GM12872 (cell line): ENCODE measurements at regions not wholly inside any gene's neighbourhood (a gene's known extent, or its start where the extent isn't known, plus 50 kb on each side); places are given as distances from the start of the nearest gene placed in this dataset.

Experiments
- TF ChIP-seq, protein P1 (sequence below): IDR thresholded peaks from 3 replicates; pipeline ENCODE4 v1.5.1; 2011; ENCODE audit warnings: low read depth, mild to moderate bottlenecking, low read length, moderate library complexity; ENCODE audit not compliant: insufficient read depth

DNA sequence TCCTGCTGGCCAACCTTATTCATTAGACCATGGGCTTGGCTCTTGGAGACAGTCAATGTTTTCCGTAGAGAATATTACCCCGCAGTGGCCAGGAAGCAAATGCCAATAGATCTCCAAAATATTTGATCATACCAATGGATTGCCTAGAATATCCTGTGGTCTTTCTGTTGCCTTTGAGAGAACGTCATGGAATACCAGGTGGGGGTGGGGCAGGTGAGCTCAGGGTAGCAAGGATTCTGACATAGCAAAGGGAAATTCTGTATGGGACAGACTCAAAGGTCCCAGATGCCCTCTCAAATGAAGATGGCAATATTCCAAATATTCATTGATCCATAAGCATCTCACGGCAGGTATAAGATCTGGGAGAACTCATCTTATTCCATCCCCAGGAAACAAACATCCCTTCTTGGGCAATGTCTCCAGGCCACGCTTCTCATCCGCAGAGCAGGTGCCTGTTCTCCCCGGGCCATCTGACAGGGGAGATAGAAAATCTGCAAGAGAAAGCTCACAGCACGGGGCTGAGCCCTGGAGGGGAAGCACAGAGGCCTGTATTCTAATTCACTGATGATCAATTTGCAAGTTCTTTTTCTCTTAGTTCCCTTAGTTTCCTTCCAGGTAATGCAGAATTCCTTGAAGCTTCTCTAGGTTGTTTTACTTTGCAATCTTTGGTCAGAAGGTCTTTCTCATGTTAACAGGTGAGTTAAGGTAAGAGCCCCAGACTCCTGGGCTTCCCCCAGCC lies 69.6 kb upstream of the TSHZ3 start:
- TF ChIP-seq, protein P1, sequence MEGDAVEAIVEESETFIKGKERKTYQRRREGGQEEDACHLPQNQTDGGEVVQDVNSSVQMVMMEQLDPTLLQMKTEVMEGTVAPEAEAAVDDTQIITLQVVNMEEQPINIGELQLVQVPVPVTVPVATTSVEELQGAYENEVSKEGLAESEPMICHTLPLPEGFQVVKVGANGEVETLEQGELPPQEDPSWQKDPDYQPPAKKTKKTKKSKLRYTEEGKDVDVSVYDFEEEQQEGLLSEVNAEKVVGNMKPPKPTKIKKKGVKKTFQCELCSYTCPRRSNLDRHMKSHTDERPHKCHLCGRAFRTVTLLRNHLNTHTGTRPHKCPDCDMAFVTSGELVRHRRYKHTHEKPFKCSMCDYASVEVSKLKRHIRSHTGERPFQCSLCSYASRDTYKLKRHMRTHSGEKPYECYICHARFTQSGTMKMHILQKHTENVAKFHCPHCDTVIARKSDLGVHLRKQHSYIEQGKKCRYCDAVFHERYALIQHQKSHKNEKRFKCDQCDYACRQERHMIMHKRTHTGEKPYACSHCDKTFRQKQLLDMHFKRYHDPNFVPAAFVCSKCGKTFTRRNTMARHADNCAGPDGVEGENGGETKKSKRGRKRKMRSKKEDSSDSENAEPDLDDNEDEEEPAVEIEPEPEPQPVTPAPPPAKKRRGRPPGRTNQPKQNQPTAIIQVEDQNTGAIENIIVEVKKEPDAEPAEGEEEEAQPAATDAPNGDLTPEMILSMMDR, result no peak

DNA sequence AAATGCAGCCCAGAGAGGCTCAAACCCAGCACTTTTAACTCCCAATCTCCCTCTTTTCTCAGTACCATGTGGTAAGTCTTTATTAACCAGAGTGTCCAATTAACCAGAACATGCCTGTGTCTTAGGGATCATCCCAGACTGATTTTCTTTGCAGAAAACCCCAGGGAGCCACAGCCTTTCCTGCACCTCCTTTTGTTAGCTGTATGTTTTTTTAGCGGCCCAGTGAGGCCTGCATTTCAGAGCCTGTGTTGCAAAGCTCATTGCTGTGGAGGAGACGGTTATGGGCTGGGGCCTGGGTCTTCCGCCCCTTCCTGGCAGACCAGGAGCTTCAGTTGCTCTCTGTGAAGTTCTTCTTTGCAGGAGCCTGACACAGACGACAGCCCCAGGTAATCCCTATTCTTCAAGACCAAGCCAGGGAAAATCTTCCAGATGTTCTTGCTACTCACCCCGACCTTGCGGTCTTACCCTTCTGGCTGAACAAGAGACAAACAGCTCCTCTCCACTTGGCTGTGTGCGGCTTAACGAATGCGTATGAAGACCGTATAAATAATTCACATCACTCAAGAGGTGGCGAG lies 70.7 kb upstream of the TSHZ3 start:
- TF ChIP-seq, protein P1, result no peak

DNA sequence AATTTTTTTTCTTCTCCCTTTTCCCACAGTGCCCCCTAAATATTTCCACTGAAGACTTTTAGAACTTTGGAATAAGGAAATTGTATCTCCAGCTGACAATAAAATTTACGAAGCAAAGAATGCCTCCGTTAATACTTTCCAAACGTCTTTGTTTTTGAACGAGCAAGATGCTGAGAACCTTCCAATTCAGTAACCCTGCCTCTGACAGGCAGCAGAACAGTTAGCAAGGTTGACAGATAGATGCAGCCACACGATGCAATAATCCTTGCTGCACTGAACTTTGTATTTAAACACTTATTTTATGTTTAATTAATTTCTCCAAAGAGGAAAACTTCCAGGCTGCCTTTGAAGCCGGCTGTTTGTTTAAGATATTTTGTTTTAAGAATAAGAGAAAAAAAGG lies 71.8 kb upstream of the TSHZ3 start:
- TF ChIP-seq, protein P1, result no peak

DNA sequence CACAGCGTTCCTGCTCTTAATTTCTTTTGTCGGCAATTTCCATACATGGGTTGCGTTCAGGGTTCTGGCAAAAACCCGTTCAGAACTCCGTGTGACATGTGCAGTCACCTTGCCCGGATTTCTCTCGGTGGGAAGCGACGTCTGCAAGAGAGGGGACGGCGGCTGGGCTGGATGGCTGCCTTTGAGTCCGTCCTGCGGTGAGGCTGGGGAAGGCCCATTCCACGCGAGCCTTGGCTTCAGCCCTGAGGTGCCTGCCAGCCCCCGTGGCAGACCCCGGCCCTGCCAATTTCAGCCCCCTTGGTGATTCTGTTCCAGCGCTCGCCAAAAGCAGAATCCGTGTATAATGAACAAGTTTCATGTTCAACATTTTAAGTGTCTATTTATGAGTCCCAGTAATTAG lies 72.6 kb upstream of the TSHZ3 start:
- TF ChIP-seq, protein P1, result no peak

DNA sequence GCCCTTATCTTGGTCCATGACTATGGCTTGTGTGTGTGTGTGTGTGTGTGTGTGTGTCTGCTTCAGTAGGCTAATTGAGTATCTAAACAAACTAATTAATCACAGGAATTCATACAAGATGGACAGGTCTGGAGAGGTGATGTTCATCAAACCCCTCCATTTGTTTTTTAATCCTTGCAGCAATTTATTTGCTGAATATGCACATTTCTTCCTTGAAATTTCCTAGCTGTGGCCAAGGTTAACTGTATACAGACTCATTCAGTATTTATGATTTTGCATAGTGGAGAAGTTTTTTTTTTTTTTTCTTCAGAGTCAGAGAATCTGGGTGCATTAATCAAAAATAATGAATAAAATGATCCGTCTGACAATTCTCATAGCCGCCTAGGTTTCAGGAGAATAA lies 74.7 kb upstream of the TSHZ3 start:
- TF ChIP-seq, protein P1, result no peak

DNA sequence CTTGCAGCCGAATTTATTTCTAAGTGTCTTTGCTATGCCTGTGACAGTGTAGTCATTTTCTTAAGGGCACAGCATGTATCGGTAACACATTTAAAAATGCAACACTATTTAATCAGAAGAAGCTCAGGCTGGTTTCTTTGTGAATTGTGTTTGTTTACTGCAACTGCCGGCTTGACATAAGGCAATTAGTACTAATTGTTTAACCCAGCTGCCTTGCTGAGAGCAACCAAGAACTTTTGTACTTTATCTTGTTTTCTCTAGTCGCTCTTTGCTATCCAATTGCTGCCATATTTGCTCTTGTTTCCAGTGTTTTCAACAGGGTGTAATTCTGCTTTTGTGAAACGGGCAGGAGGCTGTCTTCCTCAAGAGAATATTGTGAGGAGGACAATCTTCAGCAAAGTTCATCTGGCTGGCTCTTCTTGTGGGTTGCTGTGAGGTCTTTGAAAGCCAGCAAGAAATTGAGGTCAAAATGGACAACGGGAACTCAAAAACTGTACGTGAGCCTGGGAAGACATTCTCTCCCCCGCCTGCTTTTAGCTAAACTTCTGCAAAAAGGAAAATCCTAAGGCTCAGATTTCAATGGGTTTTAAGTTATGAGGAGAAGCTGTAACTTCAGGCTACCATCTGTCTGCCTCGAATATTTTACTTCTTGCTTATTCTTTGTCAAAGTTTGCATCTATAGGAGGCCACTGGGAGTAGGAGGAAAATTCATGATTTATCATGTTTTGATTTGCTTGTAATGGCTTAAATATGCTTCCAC lies 75.8 kb upstream of the TSHZ3 start:
- TF ChIP-seq, protein P1, result no peak

DNA sequence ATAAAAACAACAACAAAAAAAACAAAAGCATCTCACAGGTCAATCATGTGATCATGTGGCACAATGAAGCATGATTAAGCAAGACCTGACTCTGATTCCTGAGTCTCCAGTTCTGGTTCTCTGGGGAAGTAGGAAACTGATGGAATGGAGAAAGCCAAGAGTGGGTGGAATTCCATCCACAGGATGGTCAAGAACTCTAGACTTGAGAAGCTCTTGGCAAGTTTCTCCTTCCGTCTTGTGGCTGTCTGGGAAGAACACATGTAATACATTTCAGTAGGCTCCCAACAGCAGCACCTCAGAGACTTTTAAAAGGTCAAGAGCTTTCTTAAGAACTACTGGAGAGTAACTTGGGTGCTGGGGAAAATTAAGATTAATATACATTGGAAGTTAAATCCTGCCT lies 78.6 kb upstream of the TSHZ3 start:
- TF ChIP-seq, protein P1, result no peak
